Colonic mucosa (tissue), 4 donors: ENCODE measurements at regions not wholly inside any gene's neighbourhood (a gene's known extent, or its start where the extent isn't known, plus 50 kb on each side); places are given as distances from the start of the nearest gene placed in this dataset.

Source experiments
- DNase-seq: peaks from one replicate; pipeline ENCODE4 v3.0.0-alpha.2; 2020
- H3K27ac ChIP-seq: fragments of 200-600 bp; one replicate; pipeline ENCODE4 v1.8.0; 2021
- H3K27me3 ChIP-seq: fragments of 200-600 bp; one replicate; pipeline ENCODE4 v1.8.0; 2021
- H3K36me3 ChIP-seq: fragments of 200-600 bp; one replicate; pipeline ENCODE4 v1.8.0; 2021
- H3K4me1 ChIP-seq: fragments of 200-600 bp; one replicate; pipeline ENCODE4 v1.8.0; 2021; ENCODE audit warnings: mild to moderate bottlenecking
- H3K4me3 ChIP-seq: fragments of 200-600 bp; one replicate; pipeline ENCODE4 v1.8.0; 2021
- H3K9ac ChIP-seq, 2 donors: one replicate each; pipeline ENCODE4 v1.7.0; 2013; ENCODE audit warnings: control low read depth in 2 of 2, low read depth in 2 of 2, low read length in 2 of 2
- H3K9me3 ChIP-seq: fragments of 200-600 bp; one replicate; pipeline ENCODE4 v1.8.0; 2021
- CTCF ChIP-seq: fragments of 200-600 bp; IDR thresholded peaks from one replicate; pipeline ENCODE4 v1.8.0; 2022; ENCODE audit warnings: antibody characterized with exemption, mild to moderate bottlenecking
- intact Hi-C: fragments of 100-400 bp; cut with DNase I; formaldehyde crosslinking; loops from one replicate; pipeline ENCODE4 v1.14.1; 2022
- donor health status: healthy.
- donor health status: DM: no; HTN: no; CAD: no.
- donor health status: DM: no; HTN: no; CAD: no.

- H3K9ac ChIP-seq = no peak overlapping the region
- no peak overlapping the region for H3K4me3 ChIP-seq
- H3K27ac ChIP-seq = no peak overlapping the region
- H3K9me3 ChIP-seq = no peaks in the 10 kb centered on the region
- DNase-seq = no peak
- intact Hi-C loops = no loop called here
- no peaks in the 10 kb centered on the region for H3K27me3 ChIP-seq
- no peaks in the 10 kb centered on the region for H3K36me3 ChIP-seq
- H3K4me1 ChIP-seq = no peaks in the 10 kb centered on the region
- no peak for TF ChIP-seq CTCF
These were observed 92.1 kb upstream of the TAB2 start for GRCh38 chr6:149225370-149225769.

- H3K9me3 ChIP-seq = no peaks in the 10 kb centered on the region
- H3K9ac ChIP-seq = no peak overlapping the region
- no peaks in the 10 kb centered on the region for H3K36me3 ChIP-seq
- no peak for TF ChIP-seq CTCF
- H3K27ac ChIP-seq = no peak overlapping the region
- no peak overlapping the region for H3K4me3 ChIP-seq
- intact Hi-C loops = no loop called here
- no peaks in the 10 kb centered on the region for H3K27me3 ChIP-seq
- H3K4me1 ChIP-seq = no peaks in the 10 kb centered on the region
- no peak for DNase-seq
These were observed 91.6 kb upstream of the TAB2 start for GRCh38 chr6:149225946-149226345.

GRCh38 chr6:149227796-149228195, 89.7 kb upstream of the TAB2 start:
- H3K36me3 ChIP-seq = no peaks in the 10 kb centered on the region
- no peak for TF ChIP-seq CTCF
- no peak for DNase-seq
- H3K27me3 ChIP-seq = no peaks in the 10 kb centered on the region
- H3K9me3 ChIP-seq = no peaks in the 10 kb centered on the region
- intact Hi-C loops = no loop called here
- H3K4me1 ChIP-seq = no peaks in the 10 kb centered on the region
- no peak overlapping the region for H3K27ac ChIP-seq
- no peak overlapping the region for H3K4me3 ChIP-seq
- no peak overlapping the region for H3K9ac ChIP-seq

- intact Hi-C loops = no loop called here
- Histone ChIP-seq H3K4me3 (no peak overlapping the region), H3K9me3 (no peaks in the 10 kb centered on the region), H3K36me3 (no peaks in the 10 kb centered on the region), H3K4me1 (no peaks in the 10 kb centered on the region), H3K27ac (no peak overlapping the region), H3K9ac (no peak overlapping the region), H3K27me3 (no peaks in the 10 kb centered on the region)
- no peak for TF ChIP-seq CTCF
- no peak for DNase-seq
These were observed 89.1 kb upstream of the TAB2 start for GRCh38 chr6:149228311-149228955.

GRCh38 chr6:149229096-149229495, 88.4 kb upstream of the TAB2 start:
- Histone ChIP-seq H3K27me3 (no peaks in the 10 kb centered on the region), H3K9me3 (no peaks in the 10 kb centered on the region), H3K4me3 (no peak overlapping the region), H3K9ac (no peak overlapping the region), H3K4me1 (no peaks in the 10 kb centered on the region), H3K27ac (no peak overlapping the region), H3K36me3 (no peaks in the 10 kb centered on the region)
- intact Hi-C loops = no loop called here
- TF ChIP-seq CTCF = no peak
- DNase-seq = no peak
